HS-27A (cell line): ENCODE measurements at regions not wholly inside any gene's neighbourhood (a gene's known extent, or its start where the extent isn't known, plus 50 kb on each side); places are given as distances from the start of the nearest gene placed in this dataset.

Experiments used
- DNase-seq: peaks from one replicate; pipeline ENCODE4 v3.0.0-alpha.2; 2012; ENCODE audit warnings: low read depth, missing footprints

GRCh38 chr2:221211653-221212052, 360.5 kb downstream of the EPHA4 start:
- no peak for DNase-seq

- no peak for DNase-seq
Measured at GRCh38 chr2:221212105-221212504, 360.0 kb downstream of the EPHA4 start.

- no peak for DNase-seq
Measured at GRCh38 chr2:221215487-221215886, 356.6 kb downstream of the EPHA4 start.

- no peak for DNase-seq
Measured at GRCh38 chr2:221216636-221217035, 355.5 kb downstream of the EPHA4 start.

- no peak for DNase-seq
Measured at GRCh38 chr2:221225752-221226151, 346.4 kb downstream of the EPHA4 start.

- no peak for DNase-seq
Measured at GRCh38 chr2:221228214-221228769, 343.8 kb downstream of the EPHA4 start.

GRCh38 chr2:221229099-221229498, 343.0 kb downstream of the EPHA4 start:
- DNase-seq = no peak

GRCh38 chr2:221231511-221231910, 340.6 kb downstream of the EPHA4 start:
- no peak for DNase-seq

- DNase-seq = no peak
Measured at GRCh38 chr2:221235941-221236340, 336.2 kb downstream of the EPHA4 start.

GRCh38 chr2:221241072-221241471, 331.0 kb downstream of the EPHA4 start:
- no peak for DNase-seq

- DNase-seq = no peak
Measured at GRCh38 chr2:221243771-221244170, 328.3 kb downstream of the EPHA4 start.

GRCh38 chr2:221245045-221245444, 327.1 kb downstream of the EPHA4 start:
- DNase-seq = no peak

GRCh38 chr2:221245772-221246171, 326.3 kb downstream of the EPHA4 start:
- no peak for DNase-seq

- no peak for DNase-seq
Measured at GRCh38 chr2:221254299-221254698, 317.8 kb downstream of the EPHA4 start.

- no peak for DNase-seq
Measured at GRCh38 chr2:221255862-221256261, 316.2 kb downstream of the EPHA4 start.

- DNase-seq = no peak
Measured at GRCh38 chr2:221258464-221258863, 313.6 kb downstream of the EPHA4 start.

- no peak for DNase-seq
Measured at GRCh38 chr2:221262651-221263050, 309.5 kb downstream of the EPHA4 start.

- no peak for DNase-seq
Measured at GRCh38 chr2:221263573-221263972, 308.5 kb downstream of the EPHA4 start.

- no peak for DNase-seq
Measured at GRCh38 chr2:221264318-221264717, 307.8 kb downstream of the EPHA4 start.

GRCh38 chr2:221267773-221268425, 304.2 kb downstream of the EPHA4 start:
- no peak for DNase-seq

- no peak for DNase-seq
Measured at GRCh38 chr2:221268631-221269030, 303.5 kb downstream of the EPHA4 start.

GRCh38 chr2:221270806-221271205, 301.3 kb downstream of the EPHA4 start:
- DNase-seq = no peak

- DNase-seq = no peak
Measured at GRCh38 chr2:221272729-221273128, 299.4 kb downstream of the EPHA4 start.

- DNase-seq = no peak
Measured at GRCh38 chr2:221276033-221276432, 296.1 kb downstream of the EPHA4 start.
